ENCODE measurements at regions not wholly inside any gene's neighbourhood (a gene's known extent, or its start where the extent isn't known, plus 50 kb on each side); places are given as distances from the start of the nearest gene placed in this dataset.

- H3K4me3 ChIP-seq (replicated peaks in 1 of 2; ENCODE audit: low read depth in 2 of 2, low read length in 2 of 2) = no peak overlapping the region
- no peak for TF ChIP-seq CTCF (IDR thresholded peaks at IDR 0.05; ENCODE audit: low read depth, low read length)
- DNase-seq (ENCODE audit: low read depth in 2 of 2) = no peak
Measured at GRCh38 chr10:6909905-6910560, 330.0 kb upstream of the PRKCQ start.

GRCh38 chr10:6907877-6908530 lies 327.9 kb upstream of the PRKCQ start:
- H3K4me3 ChIP-seq (replicated peaks in 1 of 2; ENCODE audit: low read depth in 2 of 2, low read length in 2 of 2) = no peak overlapping the region
- no peak for DNase-seq (ENCODE audit: low read depth in 2 of 2)
- no peak for TF ChIP-seq CTCF (IDR thresholded peaks at IDR 0.05; ENCODE audit: low read depth, low read length)

- DNase-seq (ENCODE audit: low read depth in 2 of 2) = no peak
- no peak for TF ChIP-seq CTCF (IDR thresholded peaks at IDR 0.05; ENCODE audit: low read depth, low read length)
- no peak overlapping the region for H3K4me3 ChIP-seq (replicated peaks in 1 of 2; ENCODE audit: low read depth in 2 of 2, low read length in 2 of 2)
Measured at GRCh38 chr10:6894405-6894804, 314.3 kb upstream of the PRKCQ start.

- H3K4me3 ChIP-seq (replicated peaks in 1 of 2; ENCODE audit: low read depth in 2 of 2, low read length in 2 of 2) = no peak overlapping the region
- TF ChIP-seq CTCF (IDR thresholded peaks at IDR 0.05; ENCODE audit: low read depth, low read length) = no peak
- no peak for DNase-seq (ENCODE audit: low read depth in 2 of 2)
Measured at GRCh38 chr10:6892864-6893263, 312.8 kb upstream of the PRKCQ start.

- no peak for DNase-seq (ENCODE audit: low read depth in 2 of 2)
- TF ChIP-seq CTCF (IDR thresholded peaks at IDR 0.05; ENCODE audit: low read depth, low read length) = no peak
- no peak overlapping the region for H3K4me3 ChIP-seq (replicated peaks in 1 of 2; ENCODE audit: low read depth in 2 of 2, low read length in 2 of 2)
Measured at GRCh38 chr10:6891924-6892323, 311.8 kb upstream of the PRKCQ start.

- DNase-seq (ENCODE audit: low read depth in 2 of 2) = no peak
- TF ChIP-seq CTCF (IDR thresholded peaks at IDR 0.05; ENCODE audit: low read depth, low read length) = no peak
- H3K4me3 ChIP-seq (replicated peaks in 1 of 2; ENCODE audit: low read depth in 2 of 2, low read length in 2 of 2) = no peak overlapping the region
Measured at GRCh38 chr10:6889718-6890117, 309.6 kb upstream of the PRKCQ start.

All from cardiac fibroblast (primary cell).